HL-60 (cell line): ENCODE measurements at regions not wholly inside any gene's neighbourhood (a gene's known extent, or its start where the extent isn't known, plus 50 kb on each side); places are given as distances from the start of the nearest gene placed in this dataset.

ENCODE experiments used
- DNase-seq, 2 experiments: peaks; one replicate each; pipeline ENCODE4 v3.0.0-alpha.2; 2010 to 2020; ENCODE audit warnings: low read depth in 1 of 2, low spot score in 1 of 2
- H3K27ac ChIP-seq: fragments of 250-450 bp; sonication (Bioruptor Pico); replicated peaks from 2 replicates; pipeline ENCODE4 v1.5.1; 2020; ENCODE audit warnings: mild to moderate bottlenecking, moderate library complexity
- H3K27me3 ChIP-seq: fragments of 250-450 bp; sonication (Bioruptor Pico); 2 replicates; pipeline ENCODE4 v1.5.1; 2021; ENCODE audit warnings: mild to moderate bottlenecking, moderate library complexity; ENCODE audit not compliant: insufficient read depth, poor library complexity, severe bottlenecking
- H3K4me3 ChIP-seq: replicated peaks from 2 replicates; pipeline ENCODE4 v1.5.1; 2011; ENCODE audit warnings: mild to moderate bottlenecking, control low read depth, low read length; ENCODE audit not compliant: insufficient read depth
- GABPA ChIP-seq: IDR thresholded peaks from 2 replicates; pipeline ENCODE4 v1.6.1; 2012; ENCODE audit warnings: low read depth
- POLR2AphosphoS5 ChIP-seq: IDR thresholded peaks from 2 replicates; pipeline ENCODE4 v1.6.1; 2012; ENCODE audit warnings: low read depth
- SPI1 ChIP-seq: IDR thresholded peaks from 2 replicates; pipeline ENCODE4 v1.6.1; 2012; ENCODE audit warnings: low read depth, mild to moderate bottlenecking, borderline replicate concordance
- TF ChIP-seq, protein P1 (sequence below): IDR thresholded peaks from one replicate; pipeline ENCODE4 v1.5.1; 2011; ENCODE audit warnings: low read length, control low read depth, inconsistent platforms; ENCODE audit not compliant: insufficient read depth
- TF ChIP-seq, protein P2 (sequence below): IDR thresholded peaks from 2 replicates; pipeline ENCODE4 v1.6.1; 2012; ENCODE audit warnings: low read depth; ENCODE audit not compliant: insufficient replicate concordance

DNA sequence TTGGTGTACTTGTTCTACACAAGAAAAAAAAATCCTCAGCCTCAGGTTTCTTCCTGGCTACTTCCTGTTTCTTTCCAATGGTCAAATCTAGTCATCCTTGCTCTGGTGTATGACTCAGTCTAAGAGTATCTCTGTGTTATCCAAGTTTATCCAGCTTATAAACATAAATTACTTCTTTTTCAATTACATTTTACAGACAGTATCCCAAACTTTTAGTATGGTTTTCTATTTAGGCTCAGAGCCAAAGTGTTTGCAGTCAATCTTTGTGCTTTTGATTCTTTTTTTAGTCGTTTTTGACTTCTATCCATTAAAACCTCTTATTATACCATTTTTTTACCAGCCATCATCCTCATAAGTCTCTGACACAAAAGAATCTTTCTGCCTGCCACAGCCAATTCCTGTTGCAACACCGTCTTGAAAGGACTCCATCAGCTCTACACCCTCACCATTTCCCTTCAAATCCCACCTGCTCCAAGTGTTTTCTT, 294.6 kb downstream of the PTEN start:
- TF ChIP-seq SPI1 (peak; percentile 20; the same call in 1 of the 2 replicates), POLR2AphosphoS5 (no peak)
- no peak for DNase-seq
- no peaks in the 10 kb centered on the region for H3K27me3 ChIP-seq

DNA sequence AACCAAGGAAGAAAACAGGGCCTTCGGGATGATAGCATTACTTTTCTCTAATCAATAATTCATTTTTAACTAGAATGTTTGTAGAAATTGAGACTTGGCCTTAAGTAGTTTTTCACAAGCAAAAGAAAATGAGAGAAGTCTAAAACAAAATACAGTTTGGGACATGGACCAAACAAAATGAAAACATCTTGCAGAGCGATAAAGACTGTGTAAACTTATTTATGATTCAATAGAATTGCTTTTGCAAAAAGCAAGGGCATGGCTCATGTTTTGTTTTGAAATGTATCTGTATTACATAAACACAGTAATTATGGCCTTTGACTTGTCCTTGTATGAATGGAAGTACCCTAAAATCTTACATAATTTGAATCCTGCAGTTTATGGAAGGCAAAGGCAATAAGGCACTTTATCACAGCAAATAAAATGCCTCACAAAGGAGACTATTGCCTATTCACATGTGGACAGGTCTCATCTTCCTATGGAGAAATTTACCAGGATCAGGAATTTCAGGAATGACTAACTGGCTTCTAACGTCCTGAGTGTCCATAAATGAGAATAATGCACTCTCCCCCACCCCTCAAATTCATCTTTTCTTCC, 295.2 kb downstream of the PTEN start:
- TF ChIP-seq, protein P1, sequence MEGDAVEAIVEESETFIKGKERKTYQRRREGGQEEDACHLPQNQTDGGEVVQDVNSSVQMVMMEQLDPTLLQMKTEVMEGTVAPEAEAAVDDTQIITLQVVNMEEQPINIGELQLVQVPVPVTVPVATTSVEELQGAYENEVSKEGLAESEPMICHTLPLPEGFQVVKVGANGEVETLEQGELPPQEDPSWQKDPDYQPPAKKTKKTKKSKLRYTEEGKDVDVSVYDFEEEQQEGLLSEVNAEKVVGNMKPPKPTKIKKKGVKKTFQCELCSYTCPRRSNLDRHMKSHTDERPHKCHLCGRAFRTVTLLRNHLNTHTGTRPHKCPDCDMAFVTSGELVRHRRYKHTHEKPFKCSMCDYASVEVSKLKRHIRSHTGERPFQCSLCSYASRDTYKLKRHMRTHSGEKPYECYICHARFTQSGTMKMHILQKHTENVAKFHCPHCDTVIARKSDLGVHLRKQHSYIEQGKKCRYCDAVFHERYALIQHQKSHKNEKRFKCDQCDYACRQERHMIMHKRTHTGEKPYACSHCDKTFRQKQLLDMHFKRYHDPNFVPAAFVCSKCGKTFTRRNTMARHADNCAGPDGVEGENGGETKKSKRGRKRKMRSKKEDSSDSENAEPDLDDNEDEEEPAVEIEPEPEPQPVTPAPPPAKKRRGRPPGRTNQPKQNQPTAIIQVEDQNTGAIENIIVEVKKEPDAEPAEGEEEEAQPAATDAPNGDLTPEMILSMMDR = no peak
- no peak for TF ChIP-seq POLR2AphosphoS5
- no peak for TF ChIP-seq GABPA
- no peak for TF ChIP-seq SPI1
- TF ChIP-seq, protein P2, sequence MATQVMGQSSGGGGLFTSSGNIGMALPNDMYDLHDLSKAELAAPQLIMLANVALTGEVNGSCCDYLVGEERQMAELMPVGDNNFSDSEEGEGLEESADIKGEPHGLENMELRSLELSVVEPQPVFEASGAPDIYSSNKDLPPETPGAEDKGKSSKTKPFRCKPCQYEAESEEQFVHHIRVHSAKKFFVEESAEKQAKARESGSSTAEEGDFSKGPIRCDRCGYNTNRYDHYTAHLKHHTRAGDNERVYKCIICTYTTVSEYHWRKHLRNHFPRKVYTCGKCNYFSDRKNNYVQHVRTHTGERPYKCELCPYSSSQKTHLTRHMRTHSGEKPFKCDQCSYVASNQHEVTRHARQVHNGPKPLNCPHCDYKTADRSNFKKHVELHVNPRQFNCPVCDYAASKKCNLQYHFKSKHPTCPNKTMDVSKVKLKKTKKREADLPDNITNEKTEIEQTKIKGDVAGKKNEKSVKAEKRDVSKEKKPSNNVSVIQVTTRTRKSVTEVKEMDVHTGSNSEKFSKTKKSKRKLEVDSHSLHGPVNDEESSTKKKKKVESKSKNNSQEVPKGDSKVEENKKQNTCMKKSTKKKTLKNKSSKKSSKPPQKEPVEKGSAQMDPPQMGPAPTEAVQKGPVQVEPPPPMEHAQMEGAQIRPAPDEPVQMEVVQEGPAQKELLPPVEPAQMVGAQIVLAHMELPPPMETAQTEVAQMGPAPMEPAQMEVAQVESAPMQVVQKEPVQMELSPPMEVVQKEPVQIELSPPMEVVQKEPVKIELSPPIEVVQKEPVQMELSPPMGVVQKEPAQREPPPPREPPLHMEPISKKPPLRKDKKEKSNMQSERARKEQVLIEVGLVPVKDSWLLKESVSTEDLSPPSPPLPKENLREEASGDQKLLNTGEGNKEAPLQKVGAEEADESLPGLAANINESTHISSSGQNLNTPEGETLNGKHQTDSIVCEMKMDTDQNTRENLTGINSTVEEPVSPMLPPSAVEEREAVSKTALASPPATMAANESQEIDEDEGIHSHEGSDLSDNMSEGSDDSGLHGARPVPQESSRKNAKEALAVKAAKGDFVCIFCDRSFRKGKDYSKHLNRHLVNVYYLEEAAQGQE = no peak
- Histone ChIP-seq H3K27ac (no peak overlapping the region), H3K27me3 (no peaks in the 10 kb centered on the region), H3K4me3 (no peak overlapping the region)
- DNase-seq = no peak

More for the DNA sequence above, 294.6 kb downstream of the PTEN start:
- Histone ChIP-seq H3K27ac (no peak overlapping the region), H3K4me3 (no peak overlapping the region)

DNA sequence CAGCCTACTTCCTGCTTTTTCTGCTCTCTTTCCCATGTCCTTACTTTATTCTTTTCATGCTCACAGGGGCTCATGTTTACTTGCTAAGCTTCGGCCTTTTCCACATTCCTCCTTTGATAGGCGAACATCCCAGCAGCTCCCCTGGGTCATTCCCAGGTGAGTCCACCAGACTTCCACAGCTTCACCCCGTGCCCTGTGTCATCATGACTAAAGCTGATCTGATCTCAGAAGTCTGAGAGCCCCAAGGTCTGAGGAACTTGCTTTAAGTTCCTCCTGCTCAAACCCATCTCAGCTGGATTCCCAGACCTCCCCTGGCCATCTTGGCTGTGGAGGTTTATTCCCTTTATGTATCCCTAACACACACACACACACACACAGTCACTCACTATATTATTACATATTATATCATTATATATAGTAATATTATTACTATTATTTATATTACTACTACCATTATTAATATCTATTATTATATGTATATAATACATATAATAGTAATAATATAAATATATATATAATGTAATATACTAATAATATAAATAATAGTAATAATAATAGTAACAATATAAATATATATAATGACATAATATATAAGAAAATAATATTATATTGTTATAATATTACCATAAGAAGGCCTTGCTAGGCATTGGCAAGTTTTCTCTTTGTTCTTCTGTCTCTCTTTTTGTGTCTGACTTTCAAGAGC, 295.9 kb downstream of the PTEN start:
- TF ChIP-seq, protein P2 = no peak
- TF ChIP-seq SPI1 (no peak), GABPA (no peak), POLR2AphosphoS5 (no peak)
- TF ChIP-seq, protein P1 = no peak
- peak in 1 of 2 experiments; percentile 40 for DNase-seq
- Histone ChIP-seq H3K27me3 (no peaks in the 10 kb centered on the region), H3K4me3 (no peak overlapping the region), H3K27ac (no peak overlapping the region)

DNA sequence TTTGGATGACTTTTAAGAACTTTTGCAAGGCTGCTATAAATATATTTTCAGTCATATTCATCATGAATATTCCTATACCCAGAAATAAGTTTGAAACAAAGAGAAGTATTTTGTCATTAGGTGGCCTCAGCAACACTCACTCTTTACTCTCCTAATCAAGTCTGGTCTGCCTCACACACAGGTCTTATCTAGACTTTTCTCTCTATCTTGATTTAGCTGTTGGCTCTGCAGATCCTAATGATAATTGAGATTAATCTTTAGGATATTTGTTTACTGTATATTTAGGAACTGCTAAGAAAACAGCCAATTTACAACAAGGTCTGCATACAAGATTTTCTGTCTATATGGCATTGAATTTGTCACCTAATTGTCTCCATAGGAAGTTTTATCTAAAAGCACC, 297.6 kb downstream of the PTEN start:
- TF ChIP-seq, protein P2 = no peak
- TF ChIP-seq GABPA (no peak), POLR2AphosphoS5 (no peak), SPI1 (no peak)
- TF ChIP-seq, protein P1 = no peak
- Histone ChIP-seq H3K27me3 (no peaks in the 10 kb centered on the region), H3K27ac (no peak overlapping the region), H3K4me3 (no peak overlapping the region)
- no peak for DNase-seq
